ENCODE measurements at regions not wholly inside any gene's neighbourhood (a gene's known extent, or its start where the extent isn't known, plus 50 kb on each side); places are given as distances from the start of the nearest gene placed in this dataset.

- no peak for DNase-seq (ENCODE audit: low read depth)
These were observed 314.1 kb downstream of the TCERG1L start for GRCh38 chr10:130997267-130998045.

GRCh38 chr10:130998046-130998435 lies 313.5 kb downstream of the TCERG1L start:
- DNase-seq (ENCODE audit: low read depth) = no peak

GRCh38 chr10:130998642-130999041 lies 312.9 kb downstream of the TCERG1L start:
- no peak for DNase-seq (ENCODE audit: low read depth)

GRCh38 chr10:130999376-131000202 lies 311.9 kb downstream of the TCERG1L start:
- no peak for DNase-seq (ENCODE audit: low read depth)

GRCh38 chr10:131000244-131000643 lies 311.3 kb downstream of the TCERG1L start:
- DNase-seq (ENCODE audit: low read depth) = no peak

- DNase-seq (ENCODE audit: low read depth) = no peak
These were observed 310.8 kb downstream of the TCERG1L start for GRCh38 chr10:131000743-131001142.

GRCh38 chr10:131001438-131001837 lies 310.1 kb downstream of the TCERG1L start:
- no peak for DNase-seq (ENCODE audit: low read depth)

- no peak for DNase-seq (ENCODE audit: low read depth)
These were observed 309.3 kb downstream of the TCERG1L start for GRCh38 chr10:131002031-131002861.

- no peak for DNase-seq (ENCODE audit: low read depth)
These were observed 308.1 kb downstream of the TCERG1L start for GRCh38 chr10:131003455-131003854.

- DNase-seq (ENCODE audit: low read depth) = no peak
These were observed 307.2 kb downstream of the TCERG1L start for GRCh38 chr10:131004276-131004675.

- no peak for DNase-seq (ENCODE audit: low read depth)
These were observed 304.9 kb downstream of the TCERG1L start for GRCh38 chr10:131006458-131007256.

GRCh38 chr10:131009791-131010190 lies 301.7 kb downstream of the TCERG1L start:
- DNase-seq (ENCODE audit: low read depth) = no peak

GRCh38 chr10:131010965-131011575 lies 300.5 kb downstream of the TCERG1L start:
- no peak for DNase-seq (ENCODE audit: low read depth)

- no peak for DNase-seq (ENCODE audit: low read depth)
These were observed 299.4 kb downstream of the TCERG1L start for GRCh38 chr10:131011936-131012640.

GRCh38 chr10:131012641-131012985 lies 298.9 kb downstream of the TCERG1L start:
- DNase-seq (ENCODE audit: low read depth) = no peak

GRCh38 chr10:131013281-131013912 lies 298.1 kb downstream of the TCERG1L start:
- no peak for DNase-seq (ENCODE audit: low read depth)

GRCh38 chr10:131014271-131014670 lies 297.2 kb downstream of the TCERG1L start:
- no peak for DNase-seq (ENCODE audit: low read depth)

GRCh38 chr10:131015271-131015670 lies 296.2 kb downstream of the TCERG1L start:
- DNase-seq (ENCODE audit: low read depth) = no peak

- DNase-seq (ENCODE audit: low read depth) = no peak
These were observed 295.0 kb downstream of the TCERG1L start for GRCh38 chr10:131016556-131016955.
